ENCODE measurements at regions not wholly inside any gene's neighbourhood (a gene's known extent, or its start where the extent isn't known, plus 50 kb on each side); places are given as distances from the start of the nearest gene placed in this dataset.
"Not testable (repeated sequence)": the region's sequence is repeated elsewhere in the genome, so short reads cannot be mapped to it uniquely, and the experiment has no call there.

GRCh38 chr9:89853161-89853560 is 248.3 kb downstream of the GADD45G start:
- H3K4me3 ChIP-seq (ENCODE audit: insufficient read length, low read depth): no peak overlapping the region
- no peaks in the 10 kb centered on the region for H3K4me1 ChIP-seq (ENCODE audit: insufficient read depth, insufficient read length)
- H3K9me3 ChIP-seq (ENCODE audit: insufficient read depth, low read length): peaks cover 4% of the 10 kb centered on the region
- DNase-seq (ENCODE audit: low read depth, low spot score): no peak
- no peaks in the 10 kb centered on the region for H3K27me3 ChIP-seq (ENCODE audit: insufficient read depth, insufficient read length)
- H3K9ac ChIP-seq (ENCODE audit: insufficient read length, low read depth): no peak overlapping the region
- TF ChIP-seq ZNF274 (IDR thresholded peaks at IDR 0.05; ENCODE audit: low read depth, low read length): no peak
- no peaks in the 10 kb centered on the region for H3K36me3 ChIP-seq (ENCODE audit: insufficient read depth, insufficient read length, low read length)

- peaks cover 10% of the 10 kb centered on the region for H3K9me3 ChIP-seq (ENCODE audit: insufficient read depth, low read length)
- TF ChIP-seq ZNF274 (IDR thresholded peaks at IDR 0.05; ENCODE audit: low read depth, low read length) (no peak), SUZ12 (IDR thresholded peaks at IDR 0.05; ENCODE audit: extremely low read depth, insufficient read depth, insufficient read length) (no peak), YY1 (IDR thresholded peaks at IDR 0.05; ENCODE audit: insufficient read depth, insufficient read length) (no peak)
- H3K4me3 ChIP-seq (ENCODE audit: insufficient read length, low read depth): no peak overlapping the region
- H3K27me3 ChIP-seq (ENCODE audit: insufficient read depth, insufficient read length): no peaks in the 10 kb centered on the region
- no peak overlapping the region for H3K9ac ChIP-seq (ENCODE audit: insufficient read length, low read depth)
- H3K36me3 ChIP-seq (ENCODE audit: insufficient read depth, insufficient read length, low read length): no peaks in the 10 kb centered on the region
- H3K4me1 ChIP-seq (ENCODE audit: insufficient read depth, insufficient read length): no peaks in the 10 kb centered on the region
- DNase-seq (ENCODE audit: low read depth, low spot score): no peak
Observed at GRCh38 chr9:89853931-89854330, 249.1 kb downstream of the GADD45G start.

- no peak overlapping the region for H3K9ac ChIP-seq (ENCODE audit: insufficient read length, low read depth)
- DNase-seq (ENCODE audit: low read depth, low spot score): no peak
- no peaks in the 10 kb centered on the region for H3K4me1 ChIP-seq (ENCODE audit: insufficient read depth, insufficient read length)
- H3K27me3 ChIP-seq (ENCODE audit: insufficient read depth, insufficient read length): no peaks in the 10 kb centered on the region
- H3K4me3 ChIP-seq (ENCODE audit: insufficient read length, low read depth): no peak overlapping the region
- peaks cover 10% of the 10 kb centered on the region for H3K9me3 ChIP-seq (ENCODE audit: insufficient read depth, low read length)
- no peaks in the 10 kb centered on the region for H3K36me3 ChIP-seq (ENCODE audit: insufficient read depth, insufficient read length, low read length)
- TF ChIP-seq YY1 (IDR thresholded peaks at IDR 0.05; ENCODE audit: insufficient read depth, insufficient read length): no peak
- TF ChIP-seq SUZ12 (IDR thresholded peaks at IDR 0.05; ENCODE audit: extremely low read depth, insufficient read depth, insufficient read length): no peak
- no peak for TF ChIP-seq ZNF274 (IDR thresholded peaks at IDR 0.05; ENCODE audit: low read depth, low read length)
Observed at GRCh38 chr9:89854715-89855475, 250.1 kb downstream of the GADD45G start.

DNA sequence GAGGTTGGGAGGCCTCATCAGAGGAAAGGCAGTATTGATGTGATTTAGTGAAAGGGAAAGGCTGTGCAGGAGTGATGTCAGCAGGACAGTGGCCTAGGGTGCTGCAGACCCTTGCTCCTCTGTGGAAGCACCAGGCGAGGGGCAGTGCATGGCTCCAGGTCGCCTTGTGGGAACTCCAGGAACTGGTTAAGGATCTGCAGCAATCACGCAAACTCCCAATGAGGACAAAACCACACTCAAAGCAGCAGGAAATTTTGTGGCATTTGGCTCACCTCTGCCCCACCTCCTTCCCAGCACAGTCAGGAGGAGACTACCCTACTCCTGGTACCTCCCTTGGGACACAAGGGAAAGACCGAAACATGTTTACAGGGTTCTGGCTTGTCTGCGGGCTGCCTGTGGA is 251.5 kb downstream of the GADD45G start:
- H3K9me3 ChIP-seq (ENCODE audit: insufficient read depth, low read length): peaks cover 10% of the 10 kb centered on the region
- H3K36me3 ChIP-seq (ENCODE audit: insufficient read depth, insufficient read length, low read length); H3K9ac ChIP-seq (ENCODE audit: insufficient read length, low read depth); H3K4me1 ChIP-seq (ENCODE audit: insufficient read depth, insufficient read length); H3K4me3 ChIP-seq (ENCODE audit: insufficient read length, low read depth); H3K27me3 ChIP-seq (ENCODE audit: insufficient read depth, insufficient read length); DNase-seq (ENCODE audit: low read depth, low spot score): not testable (repeated sequence)

DNA sequence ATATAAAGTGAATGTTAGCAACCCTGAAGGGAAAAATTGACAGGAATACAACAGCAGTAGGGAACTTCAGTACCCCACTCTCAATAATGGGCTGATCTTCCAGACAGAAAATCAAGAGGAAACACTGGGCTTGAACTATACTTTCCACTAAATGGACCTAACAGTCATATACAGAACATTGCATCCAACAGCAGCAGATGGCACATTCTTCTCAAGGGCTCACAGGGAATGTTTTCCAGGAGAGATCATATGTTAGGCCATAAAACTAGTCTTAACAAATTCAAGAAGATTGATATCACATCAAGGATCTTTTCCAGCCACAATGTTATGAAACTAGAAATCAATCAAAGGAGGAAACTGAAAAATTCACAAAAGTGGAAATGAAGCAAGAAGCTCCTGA is 252.1 kb downstream of the GADD45G start:
- H3K4me1 ChIP-seq (ENCODE audit: insufficient read depth, insufficient read length); H3K4me3 ChIP-seq (ENCODE audit: insufficient read length, low read depth); H3K9ac ChIP-seq (ENCODE audit: insufficient read length, low read depth); H3K36me3 ChIP-seq (ENCODE audit: insufficient read depth, insufficient read length, low read length); DNase-seq (ENCODE audit: low read depth, low spot score); H3K27me3 ChIP-seq (ENCODE audit: insufficient read depth, insufficient read length): not testable (repeated sequence)
- H3K9me3 ChIP-seq (ENCODE audit: insufficient read depth, low read length): peaks cover 10% of the 10 kb centered on the region

- H3K4me1 ChIP-seq (ENCODE audit: insufficient read depth, insufficient read length); H3K4me3 ChIP-seq (ENCODE audit: insufficient read length, low read depth); H3K27me3 ChIP-seq (ENCODE audit: insufficient read depth, insufficient read length); H3K36me3 ChIP-seq (ENCODE audit: insufficient read depth, insufficient read length, low read length); H3K9ac ChIP-seq (ENCODE audit: insufficient read length, low read depth); DNase-seq (ENCODE audit: low read depth, low spot score): not testable (repeated sequence)
- peaks cover 10% of the 10 kb centered on the region for H3K9me3 ChIP-seq (ENCODE audit: insufficient read depth, low read length)
Observed at GRCh38 chr9:89859842-89860241, 255.0 kb downstream of the GADD45G start.

GRCh38 chr9:89861371-89861770 is 256.6 kb downstream of the GADD45G start:
- DNase-seq (ENCODE audit: low read depth, low spot score); H3K4me1 ChIP-seq (ENCODE audit: insufficient read depth, insufficient read length); H3K9ac ChIP-seq (ENCODE audit: insufficient read length, low read depth); H3K27me3 ChIP-seq (ENCODE audit: insufficient read depth, insufficient read length); H3K4me3 ChIP-seq (ENCODE audit: insufficient read length, low read depth); H3K36me3 ChIP-seq (ENCODE audit: insufficient read depth, insufficient read length, low read length): not testable (repeated sequence)
- peaks cover 10% of the 10 kb centered on the region for H3K9me3 ChIP-seq (ENCODE audit: insufficient read depth, low read length)

GRCh38 chr9:89862316-89862715 is 257.5 kb downstream of the GADD45G start:
- DNase-seq (ENCODE audit: low read depth, low spot score): no peak
- no peaks in the 10 kb centered on the region for H3K27me3 ChIP-seq (ENCODE audit: insufficient read depth, insufficient read length)
- H3K9me3 ChIP-seq (ENCODE audit: insufficient read depth, low read length): peaks cover 10% of the 10 kb centered on the region
- no peak overlapping the region for H3K9ac ChIP-seq (ENCODE audit: insufficient read length, low read depth)
- no peaks in the 10 kb centered on the region for H3K4me1 ChIP-seq (ENCODE audit: insufficient read depth, insufficient read length)
- H3K4me3 ChIP-seq (ENCODE audit: insufficient read length, low read depth): no peak overlapping the region
- TF ChIP-seq SUZ12 (IDR thresholded peaks at IDR 0.05; ENCODE audit: extremely low read depth, insufficient read depth, insufficient read length): no peak
- TF ChIP-seq YY1 (IDR thresholded peaks at IDR 0.05; ENCODE audit: insufficient read depth, insufficient read length): no peak
- no peak for TF ChIP-seq ZNF274 (IDR thresholded peaks at IDR 0.05; ENCODE audit: low read depth, low read length)
- no peaks in the 10 kb centered on the region for H3K36me3 ChIP-seq (ENCODE audit: insufficient read depth, insufficient read length, low read length)
